CD4-positive, alpha-beta T cell treated with Interleukin-6 for 4 hours (primary cell): ENCODE measurements at regions not wholly inside any gene's neighbourhood (a gene's known extent, or its start where the extent isn't known, plus 50 kb on each side); places are given as distances from the start of the nearest gene placed in this dataset.
"Not testable (repeated sequence)": the region's sequence is repeated elsewhere in the genome, so short reads cannot be mapped to it uniquely, and the experiment has no call there.

Experiments used
- DNase-seq: peaks from one replicate; pipeline ENCODE4 v3.0.0-alpha.2; 2020; ENCODE audit warnings: mixed read lengths

DNA sequence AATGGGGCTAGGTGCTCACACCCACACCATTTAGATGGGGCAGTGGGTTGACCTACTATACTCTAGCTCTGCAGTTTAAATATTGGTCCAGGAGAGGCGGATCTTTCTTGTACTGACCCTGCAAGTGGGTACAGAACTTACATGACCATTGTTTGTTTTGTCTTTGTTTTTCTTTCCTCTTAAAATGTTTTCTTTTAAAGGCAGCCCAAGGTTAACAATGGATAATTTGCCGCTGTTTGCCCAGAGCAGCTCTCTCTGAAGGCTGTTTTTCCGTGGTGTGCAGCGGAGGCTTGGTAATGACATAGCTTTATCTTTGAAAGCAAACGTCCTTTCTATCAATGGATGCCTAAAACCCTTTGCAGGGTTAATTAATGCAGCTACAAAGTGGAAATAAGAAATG is 133.3 kb upstream of the MEX3C start:
- DNase-seq: no peak

DNA sequence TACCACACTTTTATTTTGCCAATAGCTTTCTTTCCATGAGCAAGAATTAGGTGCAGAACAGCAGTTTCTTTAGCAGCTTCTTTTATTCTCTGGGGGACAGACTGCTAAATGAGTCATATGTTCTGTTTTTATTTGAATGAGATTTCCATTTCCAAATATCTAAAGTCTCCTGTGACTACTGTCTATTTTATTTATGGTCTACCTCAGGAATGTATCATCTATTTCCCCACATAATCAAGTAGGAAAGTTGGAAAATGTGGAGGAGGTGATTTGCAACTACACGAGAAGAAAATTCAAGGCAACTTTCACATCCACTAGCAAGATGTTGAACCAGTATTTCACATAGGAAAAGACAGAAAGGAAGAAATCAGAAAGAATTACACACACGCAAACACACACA is 139.9 kb upstream of the MEX3C start:
- no peak for DNase-seq

GRCh38 chr18:51339856-51340255 is 142.4 kb upstream of the MEX3C start:
- DNase-seq: no peak

- no peak for DNase-seq
Measured at GRCh38 chr18:51340332-51340731, 142.9 kb upstream of the MEX3C start.

- DNase-seq: no peak
Measured at GRCh38 chr18:51342815-51343214, 145.3 kb upstream of the MEX3C start.

DNA sequence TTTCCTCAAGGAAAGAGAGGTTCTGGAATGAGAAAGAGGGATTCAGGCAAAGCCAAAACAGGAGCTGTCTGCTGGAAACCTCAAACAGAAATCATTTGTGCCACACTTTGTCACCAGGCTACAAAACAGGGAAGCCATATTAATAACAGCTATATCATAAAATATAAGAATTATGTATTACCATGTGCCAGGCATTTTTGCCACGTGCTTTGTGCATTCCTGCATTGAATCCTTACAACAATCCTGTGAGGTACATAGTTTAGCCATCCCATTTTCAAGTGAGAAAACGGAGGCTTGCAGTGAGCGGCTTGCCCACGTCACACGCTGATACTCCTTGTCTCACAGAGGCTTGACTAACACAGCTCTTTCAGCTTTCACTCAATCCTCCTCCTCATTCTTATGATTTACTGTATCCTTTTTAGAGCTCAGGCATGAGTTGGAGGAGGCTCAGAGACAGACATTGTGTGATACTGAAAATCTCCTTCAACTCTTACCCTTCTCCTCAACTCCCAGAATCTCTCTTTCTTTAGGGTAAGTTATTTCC is 148.4 kb upstream of the MEX3C start:
- DNase-seq: no peak

- no peak for DNase-seq
Measured at GRCh38 chr18:51346404-51346803, 148.9 kb upstream of the MEX3C start.

DNA sequence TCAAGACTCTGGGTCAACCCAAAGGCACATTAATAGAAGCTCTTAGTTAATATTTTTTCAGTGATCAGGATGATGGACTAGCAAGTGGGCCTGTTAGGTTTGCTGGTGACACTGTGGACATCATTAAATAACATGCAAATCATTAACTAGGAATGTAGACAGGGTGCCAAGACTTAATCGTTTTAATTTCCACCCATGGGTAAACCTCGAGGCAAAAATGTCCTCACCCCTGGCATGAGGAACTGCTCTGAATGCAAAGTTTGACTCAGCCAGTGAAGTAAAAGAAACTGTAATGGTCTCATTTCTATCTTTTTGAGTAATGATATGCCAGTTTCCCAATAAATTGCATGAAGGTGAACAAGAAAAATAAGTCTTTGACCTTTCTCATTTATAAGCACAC is 152.6 kb upstream of the MEX3C start:
- DNase-seq: no peak

DNA sequence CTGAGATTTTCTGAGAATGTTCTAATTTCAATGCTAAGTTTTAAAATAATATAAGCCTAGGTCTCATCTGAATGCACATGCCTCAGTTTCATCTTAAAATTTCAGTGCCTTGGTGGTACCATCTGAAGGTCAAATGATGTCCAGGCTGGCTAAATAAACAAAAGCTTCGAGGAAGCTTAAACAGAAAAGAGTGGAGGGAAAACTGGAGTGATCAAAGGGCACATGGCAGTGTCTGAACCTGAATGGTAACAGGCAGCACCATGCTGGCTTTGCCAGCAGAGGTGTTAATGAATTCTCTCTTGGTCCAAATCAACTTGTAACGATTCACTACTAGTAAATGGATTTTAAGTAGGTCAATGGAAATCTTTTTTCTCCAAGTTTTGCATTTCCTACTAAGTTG is 158.4 kb upstream of the MEX3C start:
- no peak for DNase-seq

DNA sequence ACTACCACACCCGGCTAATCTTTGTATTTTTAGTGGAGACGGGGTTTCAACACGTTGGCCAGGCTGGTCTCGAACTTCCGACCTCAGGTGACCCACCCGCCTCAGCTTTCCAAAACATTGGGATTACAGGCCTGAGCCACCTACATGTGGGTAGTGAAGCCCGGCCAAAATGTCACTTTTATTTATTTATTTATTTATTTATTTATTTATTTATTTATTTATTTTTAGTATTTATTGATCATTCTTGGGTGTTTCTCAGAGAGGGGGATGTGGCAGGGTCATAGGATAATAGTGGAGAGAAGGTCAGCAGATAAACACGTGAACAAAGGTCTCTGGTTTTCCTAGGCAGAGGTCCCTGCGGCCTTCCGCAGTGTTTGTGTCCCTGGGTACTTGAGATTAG is 162.8 kb upstream of the MEX3C start:
- not testable (repeated sequence) for DNase-seq

DNA sequence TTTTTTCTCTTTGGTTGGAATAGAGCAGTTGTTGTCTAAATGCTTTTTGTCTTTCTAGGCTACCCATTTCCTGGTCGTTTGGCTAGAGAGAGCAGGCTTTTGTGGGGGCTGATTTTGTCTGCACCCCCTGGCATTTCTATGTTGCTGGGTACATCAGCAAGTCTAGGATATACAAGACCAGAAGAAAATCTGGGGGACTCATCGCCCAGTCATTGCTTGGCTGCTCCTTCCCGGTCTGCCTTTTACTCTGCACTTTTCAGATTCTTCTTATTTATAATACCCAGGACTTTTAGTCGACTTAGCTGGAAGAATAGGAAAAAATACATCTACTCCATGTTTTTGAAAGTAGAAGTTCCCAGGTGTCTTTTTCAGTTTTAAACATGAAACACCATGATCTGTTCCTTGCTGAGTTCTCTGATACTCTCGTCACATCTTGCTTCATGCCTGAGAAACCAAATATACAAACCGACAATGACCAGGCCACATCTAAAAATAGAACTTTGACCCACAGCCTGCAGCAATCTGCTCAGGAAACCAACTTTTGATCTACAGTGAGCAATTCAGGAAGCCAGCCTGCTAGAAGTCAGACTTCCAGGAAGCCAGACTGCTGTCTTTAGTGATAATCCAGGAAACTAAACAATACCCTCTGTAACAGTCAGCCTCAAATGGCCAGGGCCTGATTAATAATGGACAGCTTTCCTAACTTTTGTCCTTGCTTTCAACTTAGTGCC is 163.8 kb upstream of the MEX3C start:
- DNase-seq: no peak

DNA sequence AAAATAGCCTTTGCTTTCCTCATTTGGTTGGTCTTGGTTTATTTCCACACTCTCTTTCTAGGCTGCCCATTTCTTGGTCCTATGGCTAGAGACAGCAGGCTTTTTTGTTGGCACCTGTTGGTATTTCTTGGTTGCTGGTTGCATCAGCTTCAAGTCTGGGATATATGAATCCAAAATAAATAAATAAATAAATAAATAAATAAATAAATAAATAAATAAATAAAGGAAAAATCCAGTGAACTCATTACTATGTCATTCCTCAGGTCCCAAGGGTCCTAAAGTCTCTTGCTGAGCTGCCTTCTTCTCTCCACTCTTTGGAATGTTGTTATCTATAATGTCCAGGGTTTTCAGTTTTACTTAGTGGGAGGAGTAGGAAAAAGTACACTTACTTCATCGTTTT is 165.9 kb upstream of the MEX3C start:
- no peak for DNase-seq

DNA sequence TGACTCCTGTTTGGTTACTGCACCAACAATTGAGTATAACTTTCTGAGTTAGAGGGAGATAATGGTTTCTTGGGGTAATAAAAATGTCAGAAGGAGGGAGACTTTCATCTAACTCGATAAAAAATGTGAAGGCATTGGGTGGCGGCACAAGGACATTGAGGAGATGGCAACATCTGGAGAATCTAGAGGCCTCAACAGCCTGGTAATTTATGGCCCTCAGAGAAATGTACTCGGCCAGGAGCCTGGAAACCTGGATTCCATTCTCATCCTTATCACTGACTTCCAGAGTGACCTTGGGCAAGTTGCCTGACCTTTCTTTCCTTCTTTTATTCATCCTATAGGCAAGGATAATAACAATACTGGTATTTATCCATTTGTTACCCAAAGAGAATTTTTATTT is 173.5 kb upstream of the MEX3C start:
- DNase-seq: no peak

DNA sequence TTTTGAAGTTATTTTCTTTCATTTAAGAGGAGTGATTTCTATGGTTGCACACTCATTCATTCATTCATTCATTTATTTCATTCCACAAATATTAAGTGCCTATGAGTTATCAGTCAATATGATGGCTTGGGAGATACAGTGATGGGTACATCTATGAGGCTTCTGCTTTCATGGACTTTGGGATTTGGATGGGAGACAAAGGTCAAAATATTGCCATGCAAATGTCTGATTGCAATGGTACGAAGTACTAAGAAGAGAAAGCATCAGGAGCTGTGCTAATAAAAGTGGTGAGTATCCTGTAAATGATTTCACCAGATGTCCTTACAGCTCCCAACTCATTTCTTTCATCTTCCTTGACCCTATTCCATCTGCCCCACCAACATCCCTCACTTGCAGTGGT is 174.4 kb upstream of the MEX3C start:
- DNase-seq: no peak

- no peak for DNase-seq
Measured at GRCh38 chr18:51382081-51382480, 184.6 kb upstream of the MEX3C start.

DNA sequence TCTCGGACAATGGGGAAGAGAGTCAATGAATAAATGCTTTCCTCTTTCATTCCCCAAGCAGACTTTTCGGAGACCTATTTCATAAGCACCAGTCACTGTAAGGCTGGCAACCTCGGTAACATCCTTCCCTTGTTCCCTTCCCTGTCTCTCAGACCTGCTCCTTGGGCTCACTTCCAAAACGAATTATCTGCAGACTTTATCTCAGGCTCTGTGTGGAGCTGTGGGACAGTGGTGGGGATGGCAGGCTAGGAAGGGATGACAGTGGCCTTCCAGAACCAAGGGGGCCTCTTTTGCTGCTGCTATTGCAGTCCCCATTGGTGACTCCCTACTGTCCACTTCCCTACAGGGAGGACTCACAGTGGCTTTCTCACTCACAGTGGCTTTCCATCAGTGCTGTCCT is 185.6 kb upstream of the MEX3C start:
- DNase-seq: no peak

DNA sequence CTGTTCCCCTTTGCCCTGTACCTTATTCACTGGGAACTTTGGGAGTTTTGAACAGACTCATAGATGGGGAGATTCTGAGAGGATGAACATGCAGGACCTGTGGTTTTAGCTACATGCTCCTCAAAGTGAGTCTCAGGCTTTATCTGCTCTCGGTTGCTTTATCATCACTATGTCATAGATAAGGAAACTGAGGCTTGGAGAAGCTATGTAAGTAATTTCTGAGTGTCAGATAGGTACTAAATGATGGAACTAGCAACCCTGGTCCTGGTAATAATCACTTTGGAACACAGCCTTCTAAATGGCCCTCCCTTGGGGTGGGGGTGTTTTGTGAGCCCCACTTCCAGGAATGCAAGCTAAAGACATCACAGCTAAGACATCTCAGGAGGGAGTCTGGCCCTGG is 186.2 kb upstream of the MEX3C start:
- no peak for DNase-seq

DNA sequence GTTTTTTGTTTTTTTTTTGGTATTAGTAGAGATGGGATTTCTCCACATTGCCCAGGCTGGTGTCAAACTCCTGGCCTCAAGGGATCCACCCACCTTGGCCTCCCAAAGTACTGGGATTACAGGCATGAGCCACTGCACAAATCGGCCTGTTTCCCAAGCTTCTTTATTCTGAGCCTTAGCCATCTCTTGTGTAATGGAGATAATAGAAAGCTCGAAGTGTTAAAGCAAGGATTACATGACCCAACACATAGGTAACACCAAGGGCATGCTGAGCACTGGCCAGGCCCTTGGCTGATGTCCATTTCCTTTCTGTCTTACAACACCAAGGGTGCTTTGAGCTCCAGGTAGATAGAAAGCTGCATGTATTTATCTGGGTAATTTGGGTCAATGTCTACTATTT is 187.8 kb upstream of the MEX3C start:
- DNase-seq: no peak

DNA sequence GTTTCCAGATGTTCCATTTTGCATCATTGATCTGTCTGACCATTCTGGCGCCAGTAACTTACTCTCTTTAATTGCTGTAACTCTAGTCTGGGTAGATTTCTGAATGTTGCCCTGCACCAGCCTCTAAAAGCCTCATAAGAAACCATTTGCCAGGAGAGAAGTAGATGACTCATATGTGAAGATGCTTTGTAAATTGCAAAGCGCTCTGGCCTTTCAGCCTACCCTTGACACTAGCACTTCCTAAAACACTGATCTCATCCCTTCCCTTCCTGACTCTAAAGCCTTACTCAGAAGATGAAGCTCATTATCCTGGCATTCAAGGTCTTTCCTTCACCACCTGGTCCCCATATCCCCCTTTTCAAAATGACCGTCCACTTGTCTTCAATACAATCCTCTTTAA is 193.2 kb upstream of the MEX3C start:
- DNase-seq: no peak

DNA sequence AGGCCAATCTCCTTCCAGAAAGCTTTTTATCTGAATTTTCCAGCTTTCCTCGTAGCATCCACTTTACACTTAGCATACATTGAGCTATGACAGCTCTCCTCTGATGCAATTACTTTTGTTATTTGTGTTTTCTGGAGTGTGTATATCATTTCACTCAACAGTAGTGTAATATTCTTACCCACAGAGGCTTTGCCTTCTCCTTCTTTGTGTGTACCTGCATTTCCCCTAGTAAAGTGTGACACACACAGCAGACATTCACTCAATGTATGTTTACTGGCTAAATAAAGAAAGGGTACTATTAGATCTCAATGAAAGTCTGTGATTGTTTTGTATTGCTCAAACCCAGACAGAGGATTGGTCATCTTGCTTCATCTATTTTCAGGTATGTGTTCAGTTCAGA is 193.7 kb upstream of the MEX3C start:
- DNase-seq: no peak

- DNase-seq: no peak
Measured at GRCh38 chr18:51391731-51392130, 194.2 kb upstream of the MEX3C start.

DNA sequence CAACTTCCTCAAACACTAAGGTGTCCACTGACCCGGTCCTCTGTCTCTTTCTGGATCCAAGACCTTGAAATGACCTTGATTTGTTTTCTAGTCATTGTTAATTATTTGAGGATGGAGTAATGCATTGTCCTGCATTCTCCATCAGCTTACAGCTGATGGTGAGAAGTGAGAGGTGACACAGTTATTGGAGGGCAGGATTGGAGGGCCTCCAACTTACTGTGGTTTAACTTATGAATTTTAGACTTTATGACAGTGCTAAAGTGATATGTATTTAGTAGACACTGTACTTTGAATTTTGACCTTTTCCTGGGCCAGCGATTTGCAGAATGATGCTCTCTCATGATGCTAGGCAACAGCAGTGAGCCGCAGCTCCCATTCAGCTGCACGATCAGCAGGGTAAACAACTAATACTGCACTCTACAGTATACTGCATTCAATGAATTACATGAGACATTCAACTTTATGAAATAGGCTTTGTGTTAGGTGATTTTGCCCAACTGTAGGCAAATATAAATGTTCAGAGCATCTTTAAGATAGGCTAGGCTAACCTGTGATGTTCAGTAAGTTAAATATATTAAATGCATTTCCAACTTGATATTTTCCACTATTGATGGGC is 200.0 kb upstream of the MEX3C start:
- DNase-seq: no peak

GRCh38 chr18:51398104-51398503 is 200.6 kb upstream of the MEX3C start:
- no peak for DNase-seq

- no peak for DNase-seq
Measured at GRCh38 chr18:51399491-51400122, 202.1 kb upstream of the MEX3C start.
